ENCODE measurements at regions not wholly inside any gene's neighbourhood (a gene's known extent, or its start where the extent isn't known, plus 50 kb on each side); places are given as distances from the start of the nearest gene placed in this dataset.

DNA sequence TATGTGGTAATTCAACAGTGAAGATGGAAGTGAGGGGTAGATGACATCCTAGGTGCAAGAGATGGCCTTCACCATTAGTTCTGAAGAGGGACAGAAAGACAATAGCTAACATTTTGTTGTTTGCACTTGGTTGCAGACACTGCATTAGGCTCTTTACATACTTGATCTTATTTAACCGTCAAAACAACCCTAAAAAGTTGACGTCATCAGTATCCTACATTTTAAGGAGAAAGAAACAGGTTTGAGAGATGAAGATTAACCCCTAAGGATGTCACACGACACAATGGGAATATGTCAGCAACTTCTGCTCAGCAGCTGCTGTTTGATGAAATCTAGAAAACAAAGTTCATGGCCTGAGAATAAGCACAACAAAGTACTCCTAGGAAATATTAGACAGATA is 72.6 kb upstream of the MC3R start:
- Histone ChIP-seq H3K9ac (ENCODE audit: extremely low read depth, insufficient read length, low read length) (no peak overlapping the region), H2AFZ (ENCODE audit: low read length) (no peak overlapping the region), H3K27me3 (ENCODE audit: insufficient read depth, low read length) (no peaks in the 10 kb centered on the region), H3K4me2 (ENCODE audit: insufficient read depth, insufficient read length, low read length) (no peak overlapping the region), H3K56ac (ENCODE audit: insufficient read length, low read depth, low read length) (no peak overlapping the region), H3K9me3 (ENCODE audit: control insufficient read depth, low read depth, low read length) (peaks cover 93% of the 10 kb centered on the region), H2AK5ac (ENCODE audit: insufficient read length, low read length) (no peak overlapping the region), H2BK20ac (ENCODE audit: low read depth, low read length, poor library complexity, severe bottlenecking) (no peak overlapping the region), H3K23me2 (ENCODE audit: insufficient read length, low read depth, low read length, poor library complexity, severe bottlenecking) (no peaks in the 10 kb centered on the region), H4K8ac (replicated peaks; ENCODE audit: insufficient read length, low read depth, low read length) (no peak overlapping the region), H4K20me1 (ENCODE audit: control insufficient read depth, insufficient read depth, insufficient read length) (no peaks in the 10 kb centered on the region), H4K91ac (ENCODE audit: insufficient read length, low read depth, low read length) (no peak overlapping the region), H2BK5ac (ENCODE audit: insufficient read length, low read length) (no peak overlapping the region), H3K23ac (ENCODE audit: insufficient read length, low read depth, low read length) (no peak overlapping the region), H3K79me1 (ENCODE audit: insufficient read depth, low read depth, low read length, poor library complexity, severe bottlenecking) (no peaks in the 10 kb centered on the region), H3K4me1 (ENCODE audit: insufficient read depth, low read length) (no peaks in the 10 kb centered on the region), H3K18ac (ENCODE audit: insufficient read length, low read depth, low read length) (no peak overlapping the region), H2BK12ac (ENCODE audit: insufficient read length, low read depth, low read length) (no peak overlapping the region), H2BK15ac (ENCODE audit: low read depth, low read length) (no peak overlapping the region), H3K14ac (ENCODE audit: insufficient read depth, low read length) (no peak overlapping the region), H3K4ac (ENCODE audit: low read depth, low read length) (no peak overlapping the region), H2BK120ac (ENCODE audit: low read depth, low read length, poor library complexity, severe bottlenecking) (no peak overlapping the region), H3K27ac (ENCODE audit: insufficient read length, low read depth, low read length) (no peak overlapping the region), H4K5ac (ENCODE audit: insufficient read length, low read depth, low read length) (no peak overlapping the region), H3K79me2 (ENCODE audit: insufficient read depth, low read length) (no peaks in the 10 kb centered on the region), H3T11ph (ENCODE audit: low read length) (no peak overlapping the region)
- TF ChIP-seq, protein P1, sequence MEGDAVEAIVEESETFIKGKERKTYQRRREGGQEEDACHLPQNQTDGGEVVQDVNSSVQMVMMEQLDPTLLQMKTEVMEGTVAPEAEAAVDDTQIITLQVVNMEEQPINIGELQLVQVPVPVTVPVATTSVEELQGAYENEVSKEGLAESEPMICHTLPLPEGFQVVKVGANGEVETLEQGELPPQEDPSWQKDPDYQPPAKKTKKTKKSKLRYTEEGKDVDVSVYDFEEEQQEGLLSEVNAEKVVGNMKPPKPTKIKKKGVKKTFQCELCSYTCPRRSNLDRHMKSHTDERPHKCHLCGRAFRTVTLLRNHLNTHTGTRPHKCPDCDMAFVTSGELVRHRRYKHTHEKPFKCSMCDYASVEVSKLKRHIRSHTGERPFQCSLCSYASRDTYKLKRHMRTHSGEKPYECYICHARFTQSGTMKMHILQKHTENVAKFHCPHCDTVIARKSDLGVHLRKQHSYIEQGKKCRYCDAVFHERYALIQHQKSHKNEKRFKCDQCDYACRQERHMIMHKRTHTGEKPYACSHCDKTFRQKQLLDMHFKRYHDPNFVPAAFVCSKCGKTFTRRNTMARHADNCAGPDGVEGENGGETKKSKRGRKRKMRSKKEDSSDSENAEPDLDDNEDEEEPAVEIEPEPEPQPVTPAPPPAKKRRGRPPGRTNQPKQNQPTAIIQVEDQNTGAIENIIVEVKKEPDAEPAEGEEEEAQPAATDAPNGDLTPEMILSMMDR (conservative IDR thresholded peaks at IDR 0.05), result no peak
- no CpG with 5 or more reads among the region's 3 CpGs for WGBS (ENCODE audit: extremely low coverage, insufficient read length, low lambda C conversion rate)
- Mint-ChIP-seq H3K27ac (no peak overlapping the region), H3K4me1 (no peaks in the 10 kb centered on the region), H3K36me3 (ENCODE audit: insufficient read depth in 1 of 3, low read depth in 3 of 3) (peaks cover 12 to 34% (median 15%) of the 10 kb centered on the region in 3 experiments; a peak in 6 of 7 replicates), H3K4me3 (no peak overlapping the region), H3K27me3 (ENCODE audit: low read depth) (peaks cover 4% of the 10 kb centered on the region), H3K9me3 (peaks cover 94 to 97% of the 10 kb centered on the region in 2 experiments)
- no peak for DNase-seq

All from H9 (cell line).